ENCODE measurements at regions not wholly inside any gene's neighbourhood (a gene's known extent, or its start where the extent isn't known, plus 50 kb on each side); places are given as distances from the start of the nearest gene placed in this dataset.
"Not testable (repeated sequence)": the region's sequence is repeated elsewhere in the genome, so short reads cannot be mapped to it uniquely, and the experiment has no call there.

DNA sequence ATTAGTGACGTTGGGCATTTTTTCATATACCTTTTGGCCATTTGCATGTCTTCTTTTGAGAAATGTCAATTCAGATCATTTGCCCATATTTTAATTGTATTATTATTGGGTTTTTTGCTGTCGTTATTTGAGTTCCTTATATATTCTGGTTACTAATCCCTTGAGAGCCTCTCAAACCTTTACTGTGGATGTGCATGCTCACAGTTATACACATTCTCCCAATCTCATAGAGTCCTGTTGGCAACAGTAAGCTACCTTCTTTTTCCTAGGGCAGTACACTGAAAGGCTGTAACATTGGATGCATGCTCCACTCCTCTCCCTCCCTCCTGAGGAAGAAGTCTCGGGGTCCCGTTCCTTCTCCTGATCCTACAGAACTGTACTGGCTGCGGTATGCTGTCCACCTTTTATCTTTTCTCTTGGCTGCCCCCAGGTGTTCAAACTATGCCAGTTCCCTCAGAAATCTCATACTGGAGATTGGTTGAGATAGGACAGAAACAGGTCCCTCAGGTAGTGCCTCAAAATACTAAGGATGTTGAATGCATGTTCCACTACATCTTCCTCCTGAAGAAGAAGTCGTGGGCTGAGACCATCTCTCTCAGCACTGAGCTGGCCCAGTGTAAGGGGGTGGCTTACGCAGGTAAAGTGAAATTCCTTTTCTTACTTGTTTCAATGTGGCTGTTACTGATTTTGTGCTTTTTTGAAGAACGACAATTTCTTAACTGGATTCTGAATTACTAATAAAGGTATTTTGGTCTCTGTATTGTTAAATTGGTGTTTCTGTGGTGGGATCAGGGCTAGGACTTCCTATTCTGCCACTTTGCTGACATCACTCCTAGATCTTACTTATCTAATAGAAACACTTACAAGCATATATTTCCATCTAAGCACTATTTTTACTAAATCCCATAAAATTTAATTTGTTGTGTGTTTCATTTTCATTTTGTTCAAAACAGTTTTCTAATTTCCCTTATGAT is 145.4 kb upstream of the HUWE1 start:
- WGBS, 2 experiments (ENCODE audit: insufficient coverage in 1 of 2, insufficient read length in 1 of 2), result 63 to 72% methylated on average over 2 to 8 of the region's 8 CpGs
- Histone ChIP-seq H3K9ac (ENCODE audit: extremely low read depth, low read length, poor library complexity, severe bottlenecking) (no peak overlapping the region), H3K27me3 (ENCODE audit: control insufficient read depth, insufficient read depth, low read length, poor library complexity, severe bottlenecking) (no peaks in the 10 kb centered on the region), H3K36me3 (ENCODE audit: control insufficient read depth, insufficient read depth, low read length) (no peaks in the 10 kb centered on the region), H3K4me3 (ENCODE audit: low read length) (no peak overlapping the region), H3K27ac (ENCODE audit: low read depth, low read length) (no peak overlapping the region), H3K4me1 (ENCODE audit: control insufficient read depth, insufficient read depth, low read length) (no peaks in the 10 kb centered on the region), H3K9me3 (ENCODE audit: control insufficient read depth, low read length) (no peaks in the 10 kb centered on the region)
- Mint-ChIP-seq H3K9me3 (peaks cover 45% of the 10 kb centered on the region), H3K4me1 (no peaks in the 10 kb centered on the region), H3K36me3 (ENCODE audit: low read depth) (no peaks in the 10 kb centered on the region), H3K4me3 (no peak overlapping the region), H3K27me3 (ENCODE audit: insufficient read depth) (no peaks in the 10 kb centered on the region), H3K27ac (no peak overlapping the region)
- DNase-seq, result peak; percentile 78
- TF ChIP-seq, protein P1, sequence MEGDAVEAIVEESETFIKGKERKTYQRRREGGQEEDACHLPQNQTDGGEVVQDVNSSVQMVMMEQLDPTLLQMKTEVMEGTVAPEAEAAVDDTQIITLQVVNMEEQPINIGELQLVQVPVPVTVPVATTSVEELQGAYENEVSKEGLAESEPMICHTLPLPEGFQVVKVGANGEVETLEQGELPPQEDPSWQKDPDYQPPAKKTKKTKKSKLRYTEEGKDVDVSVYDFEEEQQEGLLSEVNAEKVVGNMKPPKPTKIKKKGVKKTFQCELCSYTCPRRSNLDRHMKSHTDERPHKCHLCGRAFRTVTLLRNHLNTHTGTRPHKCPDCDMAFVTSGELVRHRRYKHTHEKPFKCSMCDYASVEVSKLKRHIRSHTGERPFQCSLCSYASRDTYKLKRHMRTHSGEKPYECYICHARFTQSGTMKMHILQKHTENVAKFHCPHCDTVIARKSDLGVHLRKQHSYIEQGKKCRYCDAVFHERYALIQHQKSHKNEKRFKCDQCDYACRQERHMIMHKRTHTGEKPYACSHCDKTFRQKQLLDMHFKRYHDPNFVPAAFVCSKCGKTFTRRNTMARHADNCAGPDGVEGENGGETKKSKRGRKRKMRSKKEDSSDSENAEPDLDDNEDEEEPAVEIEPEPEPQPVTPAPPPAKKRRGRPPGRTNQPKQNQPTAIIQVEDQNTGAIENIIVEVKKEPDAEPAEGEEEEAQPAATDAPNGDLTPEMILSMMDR (conservative IDR thresholded peaks at IDR 0.05), result peak; percentile 67

DNA sequence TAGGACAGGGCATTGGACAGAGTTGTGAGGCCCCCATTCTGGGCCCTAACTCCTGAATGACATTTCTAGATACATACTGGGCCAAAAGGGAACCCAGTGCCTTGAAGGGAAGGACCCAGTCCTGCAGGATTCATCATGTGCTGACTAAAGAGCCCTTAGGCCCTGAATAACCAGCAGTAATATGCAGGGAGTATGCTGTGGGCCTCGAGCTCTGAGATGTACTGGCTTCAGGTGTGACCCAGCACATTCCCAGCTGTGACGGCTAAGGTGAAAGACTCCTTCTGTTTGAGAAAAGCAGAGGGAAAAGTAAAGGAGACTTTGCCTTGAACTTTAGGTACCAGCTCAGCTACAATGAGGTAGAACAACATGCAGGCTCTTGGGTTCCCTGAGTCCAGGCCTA is 138.2 kb upstream of the HUWE1 start:
- Histone ChIP-seq H3K9ac (ENCODE audit: extremely low read depth, low read length, poor library complexity, severe bottlenecking) (no peak overlapping the region), H3K36me3 (ENCODE audit: control insufficient read depth, insufficient read depth, low read length) (no peaks in the 10 kb centered on the region), H3K4me3 (ENCODE audit: low read length) (no peak overlapping the region), H3K9me3 (ENCODE audit: control insufficient read depth, low read length) (no peaks in the 10 kb centered on the region), H3K4me1 (ENCODE audit: control insufficient read depth, insufficient read depth, low read length) (no peaks in the 10 kb centered on the region), H3K27ac (ENCODE audit: low read depth, low read length) (no peak overlapping the region), H3K27me3 (ENCODE audit: control insufficient read depth, insufficient read depth, low read length, poor library complexity, severe bottlenecking) (no peaks in the 10 kb centered on the region)
- H3K4me1 Mint-ChIP-seq, result no peaks in the 10 kb centered on the region
- peaks cover 55% of the 10 kb centered on the region for H3K9me3 Mint-ChIP-seq
- H3K27ac Mint-ChIP-seq, result no peak overlapping the region
- DNase-seq, result no peak
- H3K4me3 Mint-ChIP-seq, result no peak overlapping the region
- WGBS, 2 experiments (ENCODE audit: insufficient coverage in 1 of 2, insufficient read length in 1 of 2), result 80 to 98% methylated on average over 1 to 2 of the region's 2 CpGs
- no peaks in the 10 kb centered on the region for H3K27me3 Mint-ChIP-seq (ENCODE audit: insufficient read depth)
- TF ChIP-seq, protein P1 (conservative IDR thresholded peaks at IDR 0.05), result no peak
- H3K36me3 Mint-ChIP-seq (ENCODE audit: low read depth), result no peaks in the 10 kb centered on the region

DNA sequence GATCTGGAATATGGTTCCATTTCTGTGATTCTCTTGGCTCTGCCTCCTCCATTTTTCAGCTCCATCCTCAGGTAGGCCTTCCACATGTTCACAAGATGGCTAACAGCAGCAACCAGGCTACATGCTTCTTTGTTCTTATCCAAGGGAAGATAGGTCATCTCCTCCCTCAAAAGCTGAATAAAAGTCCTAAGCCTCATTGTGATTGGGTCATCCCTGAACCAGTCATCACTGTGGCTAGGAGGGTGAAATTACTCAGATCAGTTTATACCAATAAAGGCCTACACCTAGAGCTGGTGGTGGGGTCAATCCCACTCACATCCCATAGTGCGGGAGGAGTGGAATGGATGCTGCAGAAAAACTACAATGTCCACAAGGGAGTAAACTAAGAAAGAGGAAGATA is 131.6 kb upstream of the HUWE1 start:
- not testable (repeated sequence) for H3K4me1 ChIP-seq (ENCODE audit: control insufficient read depth, insufficient read depth, low read length); H3K9ac ChIP-seq (ENCODE audit: extremely low read depth, low read length, poor library complexity, severe bottlenecking); H3K36me3 Mint-ChIP-seq (ENCODE audit: low read depth); H3K9me3 ChIP-seq (ENCODE audit: control insufficient read depth, low read length); H3K27me3 Mint-ChIP-seq (ENCODE audit: insufficient read depth); H3K4me1 Mint-ChIP-seq; DNase-seq; H3K27ac ChIP-seq (ENCODE audit: low read depth, low read length); H3K4me3 Mint-ChIP-seq; H3K27me3 ChIP-seq (ENCODE audit: control insufficient read depth, insufficient read depth, low read length, poor library complexity, severe bottlenecking); H3K27ac Mint-ChIP-seq; H3K4me3 ChIP-seq (ENCODE audit: low read length); H3K36me3 ChIP-seq (ENCODE audit: control insufficient read depth, insufficient read depth, low read length)
- peaks cover 63% of the 10 kb centered on the region for H3K9me3 Mint-ChIP-seq
- WGBS, 2 experiments (ENCODE audit: insufficient coverage in 1 of 2, insufficient read length in 1 of 2), result 86% methylated on average over 1 of the region's 1 CpG; no CpG with 5 or more reads in 1 of the 2 experiments

Data from endodermal cell (in vitro differentiated cells).